WTC11 (cell line): ENCODE measurements at regions not wholly inside any gene's neighbourhood (a gene's known extent, or its start where the extent isn't known, plus 50 kb on each side); places are given as distances from the start of the nearest gene placed in this dataset.

Experiments used
- ATF3 ChIP-seq: sonication (generic); formaldehyde crosslinking; conservative IDR thresholded peaks from 2 replicates; pipeline ENCODE4 v1.8.1; 2022; ENCODE audit warnings: mild to moderate bottlenecking, missing genetic modification reagents
- CDX4 ChIP-seq: fragments of 250-450 bp; sonication (Bioruptor Pico); IDR thresholded peaks from 2 replicates; pipeline ENCODE4 v1.9.0; 2021; ENCODE audit warnings: moderate library complexity, mild to moderate bottlenecking, inconsistent platforms, borderline replicate concordance
- CTCF ChIP-seq: fragments of 200-600 bp; IDR thresholded peaks from 2 replicates; pipeline ENCODE4 v1.8.0; 2022; ENCODE audit warnings: antibody characterized with exemption
- E2F4 ChIP-seq: sonication (generic); formaldehyde crosslinking; IDR thresholded peaks from 2 replicates; pipeline ENCODE4 v1.8.1; 2022; ENCODE audit warnings: low read depth, mild to moderate bottlenecking, moderate library complexity, missing genetic modification reagents, borderline replicate concordance
- ELF4 ChIP-seq: sonication (generic); formaldehyde crosslinking; IDR thresholded peaks from 2 replicates; pipeline ENCODE4 v1.8.1; 2022; ENCODE audit warnings: low read depth, mild to moderate bottlenecking, moderate library complexity, missing genetic modification reagents
- ERG ChIP-seq: fragments of 250-450 bp; sonication (Bioruptor Pico); IDR thresholded peaks from 2 replicates; pipeline ENCODE4 v1.8.0; 2021; ENCODE audit warnings: mild to moderate bottlenecking
- RORB ChIP-seq: fragments of 250-450 bp; sonication (Bioruptor Pico); IDR thresholded peaks from 2 replicates; pipeline ENCODE4 v1.9.0; 2021; ENCODE audit warnings: mild to moderate bottlenecking
- USF1 ChIP-seq: sonication (generic); formaldehyde crosslinking; IDR thresholded peaks from 2 replicates; pipeline ENCODE4 v1.8.0; 2022; ENCODE audit warnings: mild to moderate bottlenecking, missing genetic modification reagents

GRCh38 chr2:59926731-59927130 lies 626.7 kb downstream of the BCL11A start:
- no peak for TF ChIP-seq CTCF
- TF ChIP-seq E2F4 (CRISPR knock-in tag), result no peak
- no peak for TF ChIP-seq ATF3 (CRISPR knock-in tag)
- no peak for TF ChIP-seq ELF4 (CRISPR knock-in tag)
- no peak for TF ChIP-seq ERG (CRISPR knock-in tag)
- no peak for TF ChIP-seq CDX4 (CRISPR knock-in tag)
- TF ChIP-seq RORB, result no peak
- no peak for TF ChIP-seq USF1 (CRISPR knock-in tag)
